ENCODE measurements at regions not wholly inside any gene's neighbourhood (a gene's known extent, or its start where the extent isn't known, plus 50 kb on each side); places are given as distances from the start of the nearest gene placed in this dataset.
A peak's percentile ranks its signal among the peaks of the same experiment; 100 is the strongest.

DNA sequence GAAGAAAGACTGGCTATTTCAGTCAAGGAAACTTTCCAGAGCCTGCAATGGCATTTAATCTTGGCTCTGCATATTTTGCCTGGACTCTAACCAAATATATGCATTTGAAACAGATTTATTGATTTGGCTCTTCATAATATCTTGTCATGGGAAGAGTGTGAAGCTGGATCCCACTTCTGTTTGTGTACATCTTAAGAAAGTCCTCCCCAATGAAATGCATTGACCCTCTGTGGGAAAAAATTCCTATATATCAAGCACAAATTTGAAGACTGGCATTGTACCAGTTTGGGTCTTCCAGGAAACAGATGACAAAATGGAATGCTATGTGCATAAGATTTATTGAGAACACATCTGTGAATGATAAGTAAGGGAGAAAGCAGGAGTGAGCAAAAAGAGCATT is 897.3 kb upstream of the TENM3 start:
- no peak for FAIRE-seq
- no peak overlapping the region for H3K9ac ChIP-seq (ENCODE audit: low read length)

DNA sequence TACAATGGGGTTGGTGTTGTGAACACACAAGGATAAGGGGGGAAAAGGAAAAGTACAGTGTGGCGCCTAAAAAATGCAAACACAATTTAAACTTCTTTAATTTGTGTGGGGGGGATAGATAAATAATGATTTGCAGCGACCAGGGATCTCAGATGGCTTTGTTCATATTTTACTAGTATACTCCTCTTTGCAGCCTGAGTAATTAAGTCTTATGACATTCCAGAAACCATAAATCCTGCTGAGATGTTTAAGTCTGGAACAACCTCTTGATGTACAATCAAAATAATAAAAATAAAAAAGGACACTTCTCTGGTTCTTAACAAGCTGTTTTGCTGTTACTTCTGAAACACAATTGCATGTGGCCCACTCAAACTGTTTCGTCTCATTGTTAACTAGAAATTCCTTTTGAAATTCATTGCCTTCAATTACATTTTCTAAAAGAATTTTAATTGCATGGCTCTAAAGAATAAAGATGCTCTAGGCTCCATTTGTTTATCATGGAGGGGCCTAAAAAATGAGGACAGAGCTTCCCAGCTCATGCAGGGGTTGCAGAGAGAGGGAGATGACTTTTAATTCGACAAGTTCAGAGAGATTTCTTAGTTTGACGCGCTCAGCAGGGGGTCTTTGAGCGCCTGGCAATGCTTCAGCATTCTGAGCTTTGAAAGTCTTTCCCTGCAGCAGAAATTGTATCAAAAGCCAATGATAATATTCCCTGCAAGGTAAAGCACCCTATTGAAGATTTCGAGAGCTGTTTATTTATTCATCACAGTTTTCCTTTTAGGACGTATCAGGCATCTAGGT is 892.4 kb upstream of the TENM3 start:
- Mint-ChIP-seq H3K27ac (ENCODE audit: unreplicated experiment) (no peak overlapping the region), H3K4me1 (ENCODE audit: low read depth, unreplicated experiment) (no peaks in the 10 kb centered on the region), H3K9me3 (ENCODE audit: unreplicated experiment) (peaks cover 2% of the 10 kb centered on the region), H3K36me3 (ENCODE audit: low read depth, unreplicated experiment) (no peaks in the 10 kb centered on the region), H3K27me3 (ENCODE audit: low read depth, unreplicated experiment) (no peaks in the 10 kb centered on the region), H3K4me3 (ENCODE audit: unreplicated experiment) (no peak overlapping the region)
- Histone ChIP-seq H3K4me1 (ENCODE audit: insufficient read depth, low read length) (no peaks in the 10 kb centered on the region), H3K27ac (ENCODE audit: low read depth, low read length) (no peak overlapping the region), H3K9me3 (ENCODE audit: insufficient read depth, low read depth, low read length) (no peaks in the 10 kb centered on the region), H3K4me3 (ENCODE audit: insufficient read depth, low read depth, low read length) (no peak overlapping the region), H3K4me2 (ENCODE audit: low read length) (no peak overlapping the region), H3K9ac (ENCODE audit: low read length) (no peak overlapping the region), H3K27me3 (ENCODE audit: insufficient read depth, low read length) (no peaks in the 10 kb centered on the region), H3K36me3 (ENCODE audit: insufficient read depth, low read length) (no peaks in the 10 kb centered on the region), H2AFZ (ENCODE audit: low read depth, low read length) (no peak overlapping the region), H4K20me1 (ENCODE audit: insufficient read depth, low read length) (no peaks in the 10 kb centered on the region), H3K79me2 (ENCODE audit: insufficient read depth, low read length) (no peaks in the 10 kb centered on the region)
- FAIRE-seq = no peak
- no peak for DNase-seq (ENCODE audit: low read depth)
- TF ChIP-seq EZH2 (IDR thresholded peaks at IDR 0.05; ENCODE audit: insufficient read depth, low read length) = no peak
- TF ChIP-seq, protein P1, sequence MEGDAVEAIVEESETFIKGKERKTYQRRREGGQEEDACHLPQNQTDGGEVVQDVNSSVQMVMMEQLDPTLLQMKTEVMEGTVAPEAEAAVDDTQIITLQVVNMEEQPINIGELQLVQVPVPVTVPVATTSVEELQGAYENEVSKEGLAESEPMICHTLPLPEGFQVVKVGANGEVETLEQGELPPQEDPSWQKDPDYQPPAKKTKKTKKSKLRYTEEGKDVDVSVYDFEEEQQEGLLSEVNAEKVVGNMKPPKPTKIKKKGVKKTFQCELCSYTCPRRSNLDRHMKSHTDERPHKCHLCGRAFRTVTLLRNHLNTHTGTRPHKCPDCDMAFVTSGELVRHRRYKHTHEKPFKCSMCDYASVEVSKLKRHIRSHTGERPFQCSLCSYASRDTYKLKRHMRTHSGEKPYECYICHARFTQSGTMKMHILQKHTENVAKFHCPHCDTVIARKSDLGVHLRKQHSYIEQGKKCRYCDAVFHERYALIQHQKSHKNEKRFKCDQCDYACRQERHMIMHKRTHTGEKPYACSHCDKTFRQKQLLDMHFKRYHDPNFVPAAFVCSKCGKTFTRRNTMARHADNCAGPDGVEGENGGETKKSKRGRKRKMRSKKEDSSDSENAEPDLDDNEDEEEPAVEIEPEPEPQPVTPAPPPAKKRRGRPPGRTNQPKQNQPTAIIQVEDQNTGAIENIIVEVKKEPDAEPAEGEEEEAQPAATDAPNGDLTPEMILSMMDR (IDR thresholded peaks at IDR 0.05; ENCODE audit: insufficient read depth, low read depth, low read length) = no peak

More for the DNA sequence above, 897.3 kb upstream of the TENM3 start:
- Mint-ChIP-seq H3K4me1 (ENCODE audit: low read depth, unreplicated experiment) (no peaks in the 10 kb centered on the region), H3K9me3 (ENCODE audit: unreplicated experiment) (peaks cover 2% of the 10 kb centered on the region), H3K27me3 (ENCODE audit: low read depth, unreplicated experiment) (no peaks in the 10 kb centered on the region), H3K4me3 (ENCODE audit: unreplicated experiment) (no peak overlapping the region), H3K27ac (ENCODE audit: unreplicated experiment) (no peak overlapping the region), H3K36me3 (ENCODE audit: low read depth, unreplicated experiment) (no peaks in the 10 kb centered on the region)
- H3K79me2 ChIP-seq (ENCODE audit: insufficient read depth, low read length) = no peaks in the 10 kb centered on the region
- no peak overlapping the region for H3K27ac ChIP-seq (ENCODE audit: low read depth, low read length)
- no peaks in the 10 kb centered on the region for H3K36me3 ChIP-seq (ENCODE audit: insufficient read depth, low read length)
- TF ChIP-seq EZH2 (IDR thresholded peaks at IDR 0.05; ENCODE audit: insufficient read depth, low read length) = no peak
- TF ChIP-seq, protein P1 (IDR thresholded peaks at IDR 0.05; ENCODE audit: insufficient read depth, low read depth, low read length) = no peak
- H3K9me3 ChIP-seq (ENCODE audit: insufficient read depth, low read depth, low read length) = no peaks in the 10 kb centered on the region
- H3K4me3 ChIP-seq (ENCODE audit: insufficient read depth, low read depth, low read length) = no peak overlapping the region
- DNase-seq (ENCODE audit: low read depth) = no peak
- H2AFZ ChIP-seq (ENCODE audit: low read depth, low read length) = no peak overlapping the region
- no peaks in the 10 kb centered on the region for H4K20me1 ChIP-seq (ENCODE audit: insufficient read depth, low read length)
- no peaks in the 10 kb centered on the region for H3K4me1 ChIP-seq (ENCODE audit: insufficient read depth, low read length)
- H3K4me2 ChIP-seq (ENCODE audit: low read length) = no peak overlapping the region
- no peaks in the 10 kb centered on the region for H3K27me3 ChIP-seq (ENCODE audit: insufficient read depth, low read length)

DNA sequence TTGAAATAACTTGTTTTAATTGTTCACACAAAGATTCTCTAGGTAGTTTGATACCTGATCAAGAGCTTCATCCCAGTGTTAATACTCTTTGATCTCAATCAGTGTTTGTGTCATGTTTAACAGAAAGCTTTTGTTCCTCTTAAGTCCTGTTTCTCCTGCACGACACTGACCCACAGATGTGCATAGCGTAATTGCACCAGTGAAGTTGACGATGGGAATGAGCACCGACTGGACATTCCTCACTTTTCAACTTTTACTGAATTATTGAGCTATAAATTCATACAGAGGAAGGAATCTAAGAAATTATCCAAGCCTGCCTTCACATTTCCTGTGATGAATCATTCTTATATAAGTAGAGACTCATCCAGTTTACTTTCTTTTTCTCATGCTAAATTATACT is 878.7 kb upstream of the TENM3 start:
- H3K36me3 Mint-ChIP-seq (ENCODE audit: low read depth, unreplicated experiment) = no peaks in the 10 kb centered on the region
- Histone ChIP-seq H3K4me3 (ENCODE audit: insufficient read depth, low read depth, low read length) (no peak overlapping the region), H3K4me1 (ENCODE audit: insufficient read depth, low read length) (no peaks in the 10 kb centered on the region), H3K36me3 (ENCODE audit: insufficient read depth, low read length) (no peaks in the 10 kb centered on the region), H3K9me3 (ENCODE audit: insufficient read depth, low read depth, low read length) (no peaks in the 10 kb centered on the region), H3K27ac (ENCODE audit: low read depth, low read length) (no peak overlapping the region), H3K4me2 (ENCODE audit: low read length) (peak overlapping the region; percentile 44), H2AFZ (ENCODE audit: low read depth, low read length) (peak overlapping the region; percentile 36), H3K27me3 (ENCODE audit: insufficient read depth, low read length) (no peaks in the 10 kb centered on the region), H3K9ac (ENCODE audit: low read length) (no peak overlapping the region), H4K20me1 (ENCODE audit: insufficient read depth, low read length) (no peaks in the 10 kb centered on the region), H3K79me2 (ENCODE audit: insufficient read depth, low read length) (no peaks in the 10 kb centered on the region)
- no peak overlapping the region for H3K4me3 Mint-ChIP-seq (ENCODE audit: unreplicated experiment)
- H3K4me1 Mint-ChIP-seq (ENCODE audit: low read depth, unreplicated experiment) = no peaks in the 10 kb centered on the region
- no peaks in the 10 kb centered on the region for H3K27me3 Mint-ChIP-seq (ENCODE audit: low read depth, unreplicated experiment)
- TF ChIP-seq, protein P1 (IDR thresholded peaks at IDR 0.05; ENCODE audit: insufficient read depth, low read depth, low read length) = no peak
- no peak for TF ChIP-seq EZH2 (IDR thresholded peaks at IDR 0.05; ENCODE audit: insufficient read depth, low read length)
- no peak overlapping the region for H3K27ac Mint-ChIP-seq (ENCODE audit: unreplicated experiment)
- peak; percentile 11 for DNase-seq (ENCODE audit: low read depth)
- no peak for FAIRE-seq
- no peaks in the 10 kb centered on the region for H3K9me3 Mint-ChIP-seq (ENCODE audit: unreplicated experiment)
